ENCODE measurements at regions not wholly inside any gene's neighbourhood (a gene's known extent, or its start where the extent isn't known, plus 50 kb on each side); places are given as distances from the start of the nearest gene placed in this dataset.
"Not testable (repeated sequence)": the region's sequence is repeated elsewhere in the genome, so short reads cannot be mapped to it uniquely, and the experiment has no call there.

DNA sequence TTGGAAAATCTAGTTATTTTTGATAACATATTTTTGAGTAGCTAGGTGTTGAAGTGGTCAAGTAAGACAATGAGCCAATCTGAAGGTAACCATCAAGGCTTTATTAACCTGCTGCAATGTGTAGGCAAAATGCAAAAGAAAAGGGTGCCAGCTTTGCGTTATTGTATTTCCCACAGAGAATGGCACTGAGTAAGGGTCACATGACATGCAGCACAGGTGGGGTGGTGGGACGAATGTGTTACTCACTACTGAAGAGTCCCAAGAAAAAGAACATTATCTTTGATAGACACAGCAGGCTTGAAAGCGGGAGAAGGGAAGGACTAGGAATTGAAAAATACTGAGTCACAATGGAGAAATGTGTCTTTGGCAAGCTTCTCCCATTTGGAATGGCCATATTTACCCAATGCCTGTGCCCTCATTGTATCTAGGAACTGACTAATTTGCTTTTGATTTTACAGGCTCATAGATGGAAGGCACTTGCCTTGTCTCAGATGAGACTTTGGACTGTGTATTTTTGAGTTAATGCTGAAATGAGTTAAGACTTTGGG lies 898.6 kb upstream of the POT1 start:
- POLR2A ChIA-PET = no interaction called here
- peaks cover 21% of the 10 kb centered on the region for H3K9me3 Mint-ChIP-seq (ENCODE audit: low read depth)
- no peak overlapping the region for H3K4me3 Mint-ChIP-seq
- ATAC-seq (no peak), DNase-seq (no peak)
- CTCF ChIA-PET = interaction anchor here (0.6 kb wide), 1 partner anchor 401 kb away, joined by 3 read pairs; no protein-coding TSS in a partner anchor
- no peaks in the 10 kb centered on the region for H3K4me1 Mint-ChIP-seq
- H3K36me3 Mint-ChIP-seq (ENCODE audit: low read depth) = no peaks in the 10 kb centered on the region
- no peaks in the 10 kb centered on the region for H3K27me3 Mint-ChIP-seq
- intact Hi-C loops (cut with DNase I, micrococcal nuclease) = no loop called here
- no peak overlapping the region for H3K27ac Mint-ChIP-seq

DNA sequence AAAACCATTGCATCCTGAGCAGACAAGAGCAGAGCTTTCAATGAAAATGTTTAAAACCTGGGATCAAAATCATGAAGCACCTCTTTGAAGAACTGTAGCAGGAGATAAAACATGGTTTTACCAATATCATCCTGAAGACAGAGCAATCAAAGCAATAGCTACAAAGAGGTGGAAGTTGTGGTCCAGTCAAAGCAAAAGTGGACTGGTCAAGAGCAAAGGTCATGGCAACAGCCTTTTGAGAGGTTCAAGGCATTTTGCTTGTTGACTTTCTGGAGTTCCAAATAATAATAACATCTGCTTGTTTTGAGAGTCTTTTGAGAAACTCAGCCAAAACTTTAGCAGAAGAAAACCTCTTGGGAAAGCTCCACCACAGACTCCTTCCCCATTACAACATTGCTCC lies 893.9 kb upstream of the POT1 start:
- ATAC-seq (no peak), DNase-seq (no peak)
- Mint-ChIP-seq H3K9me3 (ENCODE audit: low read depth) (peaks cover 6% of the 10 kb centered on the region), H3K4me3 (no peak overlapping the region), H3K36me3 (ENCODE audit: low read depth) (no peaks in the 10 kb centered on the region), H3K27me3 (no peaks in the 10 kb centered on the region), H3K4me1 (no peaks in the 10 kb centered on the region), H3K27ac (no peak overlapping the region)
- POLR2A ChIA-PET = no interaction called here
- CTCF ChIA-PET = no interaction called here
- intact Hi-C loops (cut with DNase I, micrococcal nuclease) = no loop called here

DNA sequence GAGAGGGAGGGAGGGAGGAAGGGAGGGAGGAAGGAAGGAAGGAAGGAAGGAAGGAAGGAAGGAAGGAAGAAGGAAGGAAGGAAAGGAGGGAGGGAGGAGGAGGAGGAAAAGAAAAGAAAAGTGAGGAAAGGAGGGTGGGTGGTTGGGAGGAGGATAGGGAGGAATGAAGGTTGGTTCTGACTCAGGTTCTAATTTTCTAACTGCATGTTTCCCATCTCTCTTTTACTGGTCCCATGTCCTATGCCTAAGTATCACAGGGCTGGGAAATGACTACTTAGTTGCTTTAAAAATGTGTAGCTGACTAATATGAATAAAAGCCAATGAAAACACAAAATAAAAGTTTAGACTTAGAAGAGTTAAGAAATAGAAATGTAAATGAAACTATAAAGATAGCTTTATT lies 890.9 kb upstream of the POT1 start:
- Mint-ChIP-seq H3K27ac (no peak overlapping the region), H3K27me3 (no peaks in the 10 kb centered on the region), H3K36me3 (ENCODE audit: low read depth) (no peaks in the 10 kb centered on the region), H3K9me3 (ENCODE audit: low read depth) (peaks cover 2% of the 10 kb centered on the region), H3K4me3 (no peak overlapping the region), H3K4me1 (no peaks in the 10 kb centered on the region)
- ChIA-PET CTCF (interaction anchor here (0.7 kb wide), 1 partner anchor 221 kb away, joined by 3 read pairs; no protein-coding TSS in a partner anchor), POLR2A (no interaction called here)
- intact Hi-C loops (cut with DNase I, micrococcal nuclease) = no loop called here
- DNase-seq (no peak), ATAC-seq (no peak)

DNA sequence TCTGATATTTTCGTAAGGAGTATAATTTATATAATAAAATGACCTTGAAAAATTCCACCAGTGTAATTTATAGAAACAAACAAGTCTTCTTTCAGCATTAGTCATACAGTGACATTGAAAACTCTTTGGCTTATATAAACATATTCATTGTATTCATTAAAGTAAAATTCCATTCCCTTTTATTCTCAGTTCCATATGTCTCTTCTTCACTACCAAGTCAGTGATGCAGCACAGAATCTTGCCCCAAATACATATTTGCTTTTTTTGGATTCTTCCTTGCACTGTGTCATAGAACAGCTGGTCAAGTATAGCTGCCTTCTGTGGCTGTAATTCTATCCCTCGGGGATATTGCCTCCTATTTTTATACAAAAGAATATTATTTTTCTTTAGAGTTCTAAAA lies 884.5 kb upstream of the POT1 start:
- Mint-ChIP-seq H3K27ac (no peak overlapping the region), H3K27me3 (no peaks in the 10 kb centered on the region), H3K36me3 (ENCODE audit: low read depth) (no peaks in the 10 kb centered on the region), H3K4me3 (no peak overlapping the region), H3K4me1 (no peaks in the 10 kb centered on the region), H3K9me3 (ENCODE audit: low read depth) (peaks cover 7% of the 10 kb centered on the region)
- intact Hi-C loops (cut with DNase I, micrococcal nuclease) = no loop called here
- no peak for ATAC-seq
- DNase-seq = no peak
- ChIA-PET POLR2A (no interaction called here), CTCF (no interaction called here)

DNA sequence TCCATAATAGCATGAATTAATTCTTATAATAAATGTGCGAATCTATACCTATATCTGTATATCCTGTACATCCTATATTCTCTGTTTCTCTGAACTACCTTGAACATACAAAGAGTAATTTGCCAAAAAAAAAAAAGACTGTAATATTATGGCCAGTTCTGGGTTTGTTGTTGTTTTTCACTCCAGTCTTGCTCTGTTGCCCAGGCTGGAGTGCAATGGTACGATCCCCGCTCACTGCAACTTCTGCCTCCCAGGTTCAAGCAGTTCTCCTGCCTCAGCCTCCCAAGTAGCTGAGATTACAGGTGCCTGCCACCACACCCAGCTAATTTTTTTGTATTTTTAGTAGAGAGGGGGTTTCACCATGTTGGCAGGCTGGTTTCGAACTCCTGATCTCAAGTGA lies 876.9 kb upstream of the POT1 start:
- ATAC-seq; H3K36me3 Mint-ChIP-seq (ENCODE audit: low read depth); H3K27me3 Mint-ChIP-seq; H3K4me1 Mint-ChIP-seq; POLR2A ChIA-PET; intact Hi-C loops (cut with DNase I, micrococcal nuclease); CTCF ChIA-PET; H3K4me3 Mint-ChIP-seq; H3K27ac Mint-ChIP-seq; DNase-seq: not testable (repeated sequence)
- H3K9me3 Mint-ChIP-seq (ENCODE audit: low read depth) = peaks cover 11% of the 10 kb centered on the region

DNA sequence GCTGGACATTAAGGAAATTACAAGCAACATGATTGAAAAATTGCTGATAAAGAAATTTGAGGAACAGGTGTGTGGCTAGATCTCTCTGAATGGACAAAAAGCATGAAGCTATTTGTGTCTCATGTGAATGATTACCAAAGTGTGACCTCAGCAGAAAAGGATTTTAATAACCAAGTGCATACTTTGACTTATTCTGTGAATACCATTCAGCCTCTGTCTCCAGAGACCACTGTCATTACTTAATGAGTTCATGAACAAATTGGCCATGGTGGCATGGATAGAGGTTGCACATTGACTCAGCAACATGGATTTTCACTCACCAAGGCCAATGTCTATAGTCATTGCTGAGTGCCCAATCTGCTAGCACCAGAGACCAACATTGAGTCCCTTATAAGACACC lies 874.6 kb upstream of the POT1 start:
- intact Hi-C loops (cut with DNase I, micrococcal nuclease) = no loop called here
- DNase-seq (no peak), ATAC-seq (no peak)
- no peak overlapping the region for H3K4me3 Mint-ChIP-seq
- peaks cover 10% of the 10 kb centered on the region for H3K9me3 Mint-ChIP-seq (ENCODE audit: low read depth)
- no peaks in the 10 kb centered on the region for H3K27me3 Mint-ChIP-seq
- ChIA-PET POLR2A (no interaction called here), CTCF (no interaction called here)
- H3K27ac Mint-ChIP-seq = no peak overlapping the region
- no peaks in the 10 kb centered on the region for H3K4me1 Mint-ChIP-seq
- no peaks in the 10 kb centered on the region for H3K36me3 Mint-ChIP-seq (ENCODE audit: low read depth)

DNA sequence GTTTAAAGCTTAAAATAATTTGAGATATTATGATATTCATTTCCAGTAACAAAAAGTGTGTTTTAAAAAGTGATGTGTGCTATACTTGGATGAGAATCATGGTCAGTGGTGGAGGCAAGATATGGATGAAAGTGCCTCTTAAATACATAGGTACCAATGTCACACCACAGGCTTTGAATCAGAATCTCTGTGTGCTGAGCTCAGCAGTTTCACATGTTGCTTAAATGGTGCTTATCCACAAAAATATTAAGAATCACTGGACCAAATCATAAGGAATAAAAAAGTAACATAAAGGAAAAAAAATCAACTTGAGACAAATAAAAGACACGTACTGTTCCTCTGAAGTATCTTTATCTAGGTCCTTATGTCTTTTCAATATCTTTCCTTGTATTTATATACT lies 850.5 kb upstream of the POT1 start:
- Mint-ChIP-seq H3K4me3 (no peak overlapping the region), H3K36me3 (ENCODE audit: low read depth) (no peaks in the 10 kb centered on the region), H3K4me1 (no peaks in the 10 kb centered on the region), H3K27me3 (no peaks in the 10 kb centered on the region), H3K9me3 (ENCODE audit: low read depth) (peaks cover 2% of the 10 kb centered on the region), H3K27ac (no peak overlapping the region)
- ATAC-seq = no peak
- ChIA-PET POLR2A (no interaction called here), CTCF (no interaction called here)
- intact Hi-C loops (cut with DNase I, micrococcal nuclease) = no loop called here
- DNase-seq = no peak

DNA sequence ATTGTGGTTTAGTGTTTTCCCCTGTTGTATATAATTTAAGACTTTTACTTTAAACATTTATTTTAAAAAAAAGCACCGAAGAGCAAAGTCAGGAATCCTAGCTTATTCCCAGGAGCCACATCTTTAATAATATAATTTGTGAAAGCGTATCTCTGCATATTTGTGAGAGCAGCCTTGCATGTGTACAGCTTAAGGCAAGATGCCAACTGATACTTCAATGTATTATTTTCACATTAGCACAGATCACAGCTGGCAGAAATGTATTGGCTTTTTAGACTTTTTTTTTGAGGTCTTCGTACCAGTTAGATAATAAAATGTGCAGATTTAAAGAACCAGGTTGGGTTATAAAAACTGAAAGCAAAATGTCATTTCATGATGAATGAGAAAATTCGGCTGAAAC lies 845.7 kb upstream of the POT1 start:
- Mint-ChIP-seq H3K4me1 (no peaks in the 10 kb centered on the region), H3K36me3 (ENCODE audit: low read depth) (no peaks in the 10 kb centered on the region), H3K27ac (no peak overlapping the region), H3K27me3 (no peaks in the 10 kb centered on the region), H3K9me3 (ENCODE audit: low read depth) (peaks cover 2% of the 10 kb centered on the region), H3K4me3 (no peak overlapping the region)
- intact Hi-C loops (cut with DNase I, micrococcal nuclease) = no loop called here
- ChIA-PET POLR2A (no interaction called here), CTCF (no interaction called here)
- ATAC-seq = no peak
- no peak for DNase-seq

DNA sequence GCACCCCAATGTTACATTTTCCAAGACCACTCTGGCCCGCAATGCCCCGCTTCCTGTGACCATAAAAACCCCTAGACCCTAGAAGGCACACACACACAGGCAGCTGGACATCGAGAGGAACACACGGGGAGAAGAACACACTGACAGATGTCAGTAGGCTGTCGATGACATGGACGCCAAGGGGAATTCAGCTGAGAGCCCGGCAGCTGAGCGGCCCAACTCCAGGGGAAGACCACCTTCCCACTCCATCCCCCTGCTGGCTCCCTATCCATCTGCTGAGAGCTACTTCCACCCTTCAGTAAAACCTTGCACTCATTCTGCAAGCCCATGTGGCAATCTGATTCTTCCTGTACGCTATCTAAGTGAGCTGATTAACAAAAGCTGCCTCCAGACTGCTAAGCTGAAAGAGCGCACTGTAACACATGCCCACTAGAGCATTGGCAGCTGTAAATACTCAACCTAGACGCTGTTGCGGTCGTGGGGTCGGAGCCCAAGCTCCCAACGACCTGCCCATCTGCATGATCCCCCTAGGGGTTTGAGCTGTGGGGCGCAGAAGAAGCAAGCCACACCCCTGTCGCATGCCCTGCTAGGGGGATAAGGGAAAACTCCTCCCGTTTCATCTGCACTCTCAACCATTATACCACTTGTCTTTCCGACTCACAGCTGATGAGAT lies 843.6 kb upstream of the POT1 start:
- H3K27me3 Mint-ChIP-seq = no peaks in the 10 kb centered on the region
- ATAC-seq (no peak), DNase-seq (no peak)
- POLR2A ChIA-PET = no interaction called here
- no peak overlapping the region for H3K27ac Mint-ChIP-seq
- no peak overlapping the region for H3K4me3 Mint-ChIP-seq
- H3K9me3 Mint-ChIP-seq (ENCODE audit: low read depth) = peaks cover 2% of the 10 kb centered on the region
- intact Hi-C loops (cut with DNase I, micrococcal nuclease) = loop anchor here in 1 of 2 experiments (1.0 kb wide), 1 partner anchor 28 kb away; no protein-coding TSS in a partner anchor
- no peaks in the 10 kb centered on the region for H3K4me1 Mint-ChIP-seq
- CTCF ChIA-PET = no interaction called here
- no peaks in the 10 kb centered on the region for H3K36me3 Mint-ChIP-seq (ENCODE audit: low read depth)

DNA sequence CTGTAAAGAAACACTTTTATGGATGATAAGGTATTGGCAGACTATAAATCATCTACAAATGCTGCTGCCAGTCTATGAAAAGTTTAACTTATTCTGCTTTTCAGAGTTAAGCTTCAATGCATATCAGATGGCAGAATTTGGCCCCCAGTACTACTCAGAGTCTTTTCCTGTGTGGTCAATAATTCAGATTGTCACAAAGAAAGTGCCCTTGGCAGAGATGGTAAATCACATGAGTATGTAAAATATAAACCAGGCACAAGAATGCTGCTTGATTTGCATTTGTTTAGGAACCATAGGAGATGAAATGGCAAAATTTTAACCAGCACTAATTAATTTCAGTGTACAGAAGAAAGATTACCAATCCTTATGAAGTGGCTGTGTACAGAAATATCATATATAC lies 818.3 kb upstream of the POT1 start:
- no peak for DNase-seq
- intact Hi-C loops (cut with DNase I, micrococcal nuclease) = no loop called here
- Mint-ChIP-seq H3K9me3 (ENCODE audit: low read depth) (peaks cover 11% of the 10 kb centered on the region), H3K4me1 (no peaks in the 10 kb centered on the region), H3K4me3 (no peak overlapping the region), H3K27ac (no peak overlapping the region), H3K36me3 (ENCODE audit: low read depth) (no peaks in the 10 kb centered on the region), H3K27me3 (no peaks in the 10 kb centered on the region)
- POLR2A ChIA-PET = no interaction called here
- no peak for ATAC-seq
- CTCF ChIA-PET = no interaction called here

DNA sequence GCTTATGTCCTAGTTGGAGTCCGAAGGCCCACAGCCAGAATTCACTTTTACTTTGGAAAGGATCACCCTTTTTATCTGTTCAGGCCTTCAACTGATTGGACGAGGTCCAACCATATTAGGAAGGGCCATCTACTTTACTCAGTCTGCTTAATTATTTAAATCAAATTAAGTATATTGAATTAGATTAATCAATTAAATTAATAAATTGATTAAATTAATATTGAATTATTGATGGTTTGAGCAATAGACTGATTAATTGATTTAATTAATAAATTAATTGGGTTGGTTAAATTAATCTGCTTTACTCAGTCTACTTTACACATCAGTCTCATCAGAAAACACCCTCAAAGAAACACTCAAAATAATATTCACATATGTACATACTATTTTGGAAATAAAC lies 816.9 kb upstream of the POT1 start:
- intact Hi-C loops (cut with DNase I, micrococcal nuclease) = no loop called here
- H3K4me3 Mint-ChIP-seq = no peak overlapping the region
- DNase-seq (no peak), ATAC-seq (no peak)
- POLR2A ChIA-PET = no interaction called here
- H3K27ac Mint-ChIP-seq = no peak overlapping the region
- no peaks in the 10 kb centered on the region for H3K36me3 Mint-ChIP-seq (ENCODE audit: low read depth)
- H3K4me1 Mint-ChIP-seq = no peaks in the 10 kb centered on the region
- no peaks in the 10 kb centered on the region for H3K27me3 Mint-ChIP-seq
- CTCF ChIA-PET = no interaction called here
- peaks cover 14% of the 10 kb centered on the region for H3K9me3 Mint-ChIP-seq (ENCODE audit: low read depth)

DNA sequence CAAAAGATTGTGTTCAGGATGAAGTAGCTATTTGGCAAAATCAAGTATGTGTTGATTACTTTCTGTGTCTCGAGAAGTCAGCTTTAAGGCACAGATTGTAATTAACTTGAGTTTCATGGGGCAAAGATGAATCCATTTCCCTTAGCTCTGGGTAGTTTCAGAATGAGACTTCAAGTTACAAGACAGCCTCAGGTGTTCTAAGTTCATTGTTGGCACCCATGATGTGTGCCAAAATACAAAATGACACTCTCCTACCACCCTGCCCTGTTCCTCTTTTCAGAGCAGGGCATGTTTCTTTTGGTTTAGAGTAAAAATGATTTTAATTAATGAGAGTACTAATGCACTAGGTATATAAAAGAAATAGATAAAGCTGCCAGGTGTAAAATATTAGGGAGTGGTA lies 797.6 kb upstream of the POT1 start:
- H3K4me1 Mint-ChIP-seq = no peaks in the 10 kb centered on the region
- H3K36me3 Mint-ChIP-seq (ENCODE audit: low read depth) = no peaks in the 10 kb centered on the region
- ChIA-PET CTCF (no interaction called here), POLR2A (no interaction called here)
- no peak for DNase-seq
- no peak overlapping the region for H3K4me3 Mint-ChIP-seq
- ATAC-seq = no peak
- no peaks in the 10 kb centered on the region for H3K27me3 Mint-ChIP-seq
- no peak overlapping the region for H3K27ac Mint-ChIP-seq
- H3K9me3 Mint-ChIP-seq (ENCODE audit: low read depth) = peaks cover 7% of the 10 kb centered on the region
- intact Hi-C loops (cut with DNase I, micrococcal nuclease) = no loop called here

DNA sequence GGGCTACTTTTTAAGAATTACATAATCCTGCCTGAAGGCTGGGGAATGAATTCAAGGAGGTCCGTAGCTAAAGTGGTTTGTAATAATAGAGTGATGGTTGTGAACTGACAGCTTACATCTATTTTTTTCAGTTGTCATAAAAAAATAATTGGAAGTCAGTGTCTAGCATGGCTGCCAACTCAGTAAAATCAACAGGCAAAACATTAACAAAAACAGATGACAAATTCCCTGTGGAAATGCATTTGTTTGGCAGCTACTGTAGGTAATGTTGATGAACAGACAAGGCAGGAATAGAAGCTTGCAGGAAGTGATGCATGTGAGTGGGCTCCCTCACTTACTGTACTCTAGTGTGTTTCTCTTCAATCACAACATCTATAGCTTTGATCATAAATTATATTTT lies 766.0 kb upstream of the POT1 start:
- DNase-seq (no peak), ATAC-seq (no peak)
- ChIA-PET POLR2A (no interaction called here), CTCF (no interaction called here)
- Mint-ChIP-seq H3K9me3 (ENCODE audit: low read depth) (peaks cover 2% of the 10 kb centered on the region), H3K4me1 (no peaks in the 10 kb centered on the region), H3K36me3 (ENCODE audit: low read depth) (no peaks in the 10 kb centered on the region), H3K27ac (no peak overlapping the region), H3K4me3 (no peak overlapping the region), H3K27me3 (no peaks in the 10 kb centered on the region)
- intact Hi-C loops (cut with DNase I, micrococcal nuclease) = no loop called here

All from activated CD4-positive, alpha-beta T cell treated with anti-CD3 and anti-CD28 coated beads for 36 hours (primary cell).